ENCODE measurements at regions not wholly inside any gene's neighbourhood (a gene's known extent, or its start where the extent isn't known, plus 50 kb on each side); places are given as distances from the start of the nearest gene placed in this dataset.

GRCh38 chr2:33672896-33673295 is 73.8 kb upstream of the FAM98A start:
- DNase-seq (ENCODE audit: low spot score) (no peak), FAIRE-seq (no peak)

- peak; percentile 68 for FAIRE-seq
- no peak for DNase-seq (ENCODE audit: low spot score)
These were observed 73.3 kb upstream of the FAM98A start for GRCh38 chr2:33672389-33672788.

- DNase-seq (ENCODE audit: low spot score) (no peak), FAIRE-seq (no peak)
These were observed 72.1 kb upstream of the FAM98A start for GRCh38 chr2:33671198-33671597.

- DNase-seq (ENCODE audit: low spot score) = peak; percentile 35
- no peak for FAIRE-seq
These were observed 71.4 kb upstream of the FAM98A start for GRCh38 chr2:33670392-33670937.

GRCh38 chr2:33666879-33667278 is 67.8 kb upstream of the FAM98A start:
- no peak for FAIRE-seq
- DNase-seq (ENCODE audit: low spot score) = no peak

- no peak for FAIRE-seq
- DNase-seq (ENCODE audit: low spot score) = no peak
These were observed 65.9 kb upstream of the FAM98A start for GRCh38 chr2:33665039-33665438.

GRCh38 chr2:33660416-33661123 is 61.5 kb upstream of the FAM98A start:
- DNase-seq (ENCODE audit: low spot score) (no peak), FAIRE-seq (no peak)

- DNase-seq (ENCODE audit: low spot score) = no peak
- no peak for FAIRE-seq
These were observed 56.7 kb upstream of the FAM98A start for GRCh38 chr2:33655626-33656320.

GRCh38 chr2:33652830-33653229 is 53.7 kb upstream of the FAM98A start:
- no peak for DNase-seq (ENCODE audit: low spot score)
- no peak for FAIRE-seq

- no peak for FAIRE-seq
These were observed 51.1 kb upstream of the FAM98A start for GRCh38 chr2:33650171-33650570.

More at GRCh38 chr2:33650171-33650570, 51.1 kb upstream of the FAM98A start:
- DNase-seq (ENCODE audit: low spot score) = no peak
